HS-27A (cell line): ENCODE measurements at regions not wholly inside any gene's neighbourhood (a gene's known extent, or its start where the extent isn't known, plus 50 kb on each side); places are given as distances from the start of the nearest gene placed in this dataset.

Experiments
- DNase-seq: peaks from one replicate; pipeline ENCODE4 v3.0.0-alpha.2; 2012; ENCODE audit warnings: low read depth, missing footprints

DNA sequence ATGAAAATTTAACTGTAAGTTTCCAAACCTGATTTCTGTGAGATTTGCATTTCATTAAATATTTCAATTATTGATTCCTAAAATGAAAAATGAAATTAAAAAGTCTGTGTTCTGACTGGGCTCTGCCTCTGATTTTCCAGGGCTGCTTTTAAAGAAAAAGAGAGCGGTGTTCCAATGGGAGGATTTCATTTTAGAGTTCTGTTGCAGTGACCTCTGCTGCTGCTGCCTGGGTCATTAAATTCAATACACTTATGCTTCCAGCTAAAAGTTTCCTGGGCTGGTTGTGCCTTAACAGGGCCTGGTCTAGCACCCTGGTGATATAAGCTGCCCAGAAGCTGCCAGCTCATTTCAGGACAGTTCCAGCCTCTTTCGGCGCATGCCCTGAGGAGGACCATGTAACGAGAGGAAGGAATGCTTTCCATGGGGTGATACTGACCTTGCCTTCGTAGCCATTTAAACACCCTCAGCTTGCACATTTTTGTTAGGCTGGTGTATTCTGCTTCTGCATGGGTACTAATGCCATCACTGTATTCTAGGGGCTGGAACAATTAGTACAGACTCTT, 93.3 kb downstream of the TMEM174 start:
- no peak for DNase-seq

DNA sequence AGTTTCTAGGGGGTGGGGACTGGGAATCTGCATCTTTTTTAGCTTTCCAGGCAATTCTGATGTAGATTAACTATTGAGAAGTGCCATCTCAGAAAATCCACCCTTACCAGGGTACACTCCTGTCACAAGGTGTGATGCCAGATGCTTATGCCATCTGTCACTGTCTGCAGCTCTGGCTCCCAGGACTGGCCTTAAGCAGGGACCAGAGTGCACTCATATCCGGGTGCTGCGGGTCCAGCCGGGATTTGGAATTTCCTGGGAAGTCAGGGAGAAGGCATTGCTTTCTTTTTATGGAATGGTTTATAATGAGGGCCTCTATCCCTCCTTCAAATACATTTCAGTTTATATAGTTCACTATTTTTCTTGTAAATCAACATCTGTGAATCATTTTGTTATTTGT, 92.6 kb downstream of the TMEM174 start:
- no peak for DNase-seq

DNA sequence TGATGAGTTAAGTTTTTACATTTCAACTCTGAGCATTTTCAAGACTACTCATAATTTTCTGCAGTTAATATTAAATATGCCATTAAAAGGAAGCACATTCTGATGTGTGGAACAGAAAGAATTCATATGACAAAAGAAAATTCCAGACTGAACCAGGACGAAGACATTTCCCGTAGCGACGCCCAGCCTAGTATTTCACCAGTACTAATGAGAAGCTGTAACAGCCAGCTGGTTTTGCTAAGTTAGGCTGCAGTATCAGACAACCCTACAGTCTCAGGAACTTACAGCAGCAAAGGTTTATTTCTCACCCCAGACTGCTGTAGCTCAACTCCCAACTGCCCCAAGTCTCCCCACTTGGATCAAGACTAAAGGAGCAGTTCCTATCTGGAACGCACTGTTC, 91.6 kb downstream of the TMEM174 start:
- DNase-seq, result no peak

DNA sequence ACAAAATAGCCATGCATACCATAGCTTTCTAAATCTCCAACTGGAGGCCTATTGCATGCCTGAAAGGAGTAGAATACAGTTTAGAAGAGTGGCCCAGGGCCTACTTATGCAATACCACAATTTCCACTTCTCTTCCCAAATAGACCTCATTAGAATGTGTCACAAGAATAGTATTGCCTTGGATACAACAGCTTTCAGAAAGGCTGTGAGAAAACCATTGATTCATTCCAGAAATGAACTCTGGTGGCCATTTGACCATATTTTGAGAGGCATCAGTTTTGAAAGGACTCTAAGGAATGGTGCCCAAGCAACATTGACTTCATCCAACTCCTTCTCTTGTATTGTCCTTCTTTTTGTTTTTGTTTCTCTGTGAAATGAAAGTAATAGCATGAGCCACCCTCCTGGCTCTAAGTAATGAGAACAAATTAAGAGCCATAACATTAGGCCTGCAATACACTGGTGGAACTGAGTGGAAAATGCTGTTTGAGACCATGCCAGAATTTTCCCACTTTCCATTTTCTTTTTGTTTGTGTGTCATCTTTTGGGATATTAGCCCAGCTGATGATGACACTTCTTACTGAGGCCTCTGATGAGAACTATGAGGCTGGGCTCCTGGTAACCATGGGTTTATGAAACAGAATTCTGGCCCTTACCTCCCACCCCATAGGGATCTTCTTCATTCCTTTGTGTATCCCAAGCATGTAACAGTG, 90.2 kb downstream of the TMEM174 start:
- DNase-seq, result no peak

DNA sequence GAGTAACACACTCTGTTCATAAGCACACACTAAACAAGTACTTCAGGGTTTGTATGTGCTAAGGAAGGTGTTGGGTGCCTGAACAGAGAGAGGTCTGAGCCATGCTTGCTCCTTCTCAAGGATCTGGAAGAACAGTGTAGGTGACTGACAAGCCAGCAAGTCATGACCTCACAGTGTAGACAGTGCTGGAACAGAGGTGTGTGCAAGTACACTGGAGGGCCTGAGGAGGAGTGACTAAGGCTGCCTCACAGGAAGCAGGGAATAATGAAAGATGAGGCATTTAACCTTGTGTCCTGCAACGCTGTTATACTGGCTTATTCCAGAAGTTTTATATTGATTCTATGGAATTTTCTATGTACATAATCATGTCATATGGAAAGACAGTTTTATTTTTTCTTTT, 83.9 kb downstream of the TMEM174 start:
- no peak for DNase-seq

DNA sequence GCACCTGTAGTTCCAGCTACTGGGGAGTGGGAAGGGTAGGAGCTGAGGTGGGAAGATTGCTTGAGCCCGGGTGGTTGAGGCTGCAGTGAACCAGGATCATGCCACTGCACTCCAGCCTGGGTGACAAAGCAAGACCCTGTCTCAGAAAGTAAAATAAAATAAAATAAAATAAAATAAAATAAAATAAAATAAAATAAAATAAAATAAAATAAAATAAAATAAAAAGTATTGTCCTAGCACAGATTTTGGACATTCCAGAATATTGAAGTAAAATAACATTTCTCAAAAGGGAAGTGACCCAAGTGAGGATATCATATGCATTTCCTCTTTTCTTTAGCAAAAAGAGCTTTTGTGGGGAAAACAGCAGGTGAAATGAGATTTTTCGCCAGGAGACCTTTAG, 83.5 kb downstream of the TMEM174 start:
- no peak for DNase-seq

DNA sequence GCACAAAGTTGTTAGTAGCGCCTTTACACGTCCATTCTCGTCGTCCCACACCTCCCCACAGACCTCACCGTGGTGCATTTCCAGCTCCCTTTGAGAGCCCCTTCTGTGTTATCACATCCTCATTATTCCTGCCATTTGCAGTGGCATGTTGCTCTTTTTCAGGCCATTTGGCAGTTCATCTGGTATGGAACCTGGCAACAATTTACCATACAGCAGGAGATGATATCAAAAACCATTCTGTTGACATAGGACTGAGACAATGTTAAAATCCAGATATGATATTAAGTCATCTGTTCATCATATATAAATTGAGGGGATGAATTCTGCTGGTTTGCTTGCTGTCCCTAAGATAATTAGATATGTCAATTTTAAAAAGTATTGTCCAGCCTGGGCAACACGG, 83.0 kb downstream of the TMEM174 start:
- DNase-seq, result no peak

DNA sequence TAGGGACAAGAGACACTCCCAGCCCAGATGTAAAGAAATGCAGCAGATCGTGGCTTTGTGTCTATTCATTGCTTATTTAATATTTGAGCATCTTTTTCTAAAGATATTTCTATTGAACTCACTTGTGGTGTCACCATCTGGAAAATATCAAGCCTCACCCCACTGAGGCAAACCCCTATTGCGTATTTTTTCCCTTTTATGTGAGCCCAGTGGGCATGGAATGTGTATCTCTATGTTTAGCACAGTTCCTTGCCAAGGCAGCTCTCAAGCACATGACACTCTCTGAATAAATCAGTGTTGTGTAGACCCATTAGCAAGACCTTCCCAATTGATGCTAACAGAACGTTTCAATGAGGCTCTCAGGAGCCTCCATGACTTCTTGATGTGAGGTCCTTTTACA, 81.6 kb downstream of the TMEM174 start:
- DNase-seq, result no peak

DNA sequence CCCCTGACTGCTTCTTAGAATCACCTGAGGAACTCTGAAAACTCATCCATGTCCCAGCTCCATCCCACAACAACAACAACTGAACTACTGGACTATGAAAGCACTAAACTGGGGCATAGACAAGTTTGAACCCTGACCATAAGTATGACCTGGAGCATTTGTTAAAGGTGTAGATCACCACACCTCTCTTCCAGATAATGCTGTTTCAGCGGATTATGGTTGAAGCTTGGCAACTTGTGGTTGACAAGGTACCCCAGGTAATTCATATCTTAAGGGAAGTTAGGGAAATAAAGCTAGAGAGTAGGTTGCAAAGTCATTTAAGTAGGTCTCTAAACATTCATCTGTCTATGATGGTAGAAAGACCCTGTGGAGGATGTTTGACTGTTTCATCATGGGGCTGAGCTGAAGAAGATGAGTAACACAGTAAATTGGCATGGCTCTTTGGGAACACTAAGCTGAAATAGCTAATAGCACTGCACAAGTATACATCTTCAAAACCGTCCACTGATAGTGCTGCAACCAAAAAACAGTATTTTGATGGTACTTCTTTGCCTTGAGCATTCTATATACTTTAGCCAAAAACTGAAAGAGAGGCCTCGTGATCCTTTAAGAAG, 80.2 kb downstream of the TMEM174 start:
- no peak for DNase-seq

DNA sequence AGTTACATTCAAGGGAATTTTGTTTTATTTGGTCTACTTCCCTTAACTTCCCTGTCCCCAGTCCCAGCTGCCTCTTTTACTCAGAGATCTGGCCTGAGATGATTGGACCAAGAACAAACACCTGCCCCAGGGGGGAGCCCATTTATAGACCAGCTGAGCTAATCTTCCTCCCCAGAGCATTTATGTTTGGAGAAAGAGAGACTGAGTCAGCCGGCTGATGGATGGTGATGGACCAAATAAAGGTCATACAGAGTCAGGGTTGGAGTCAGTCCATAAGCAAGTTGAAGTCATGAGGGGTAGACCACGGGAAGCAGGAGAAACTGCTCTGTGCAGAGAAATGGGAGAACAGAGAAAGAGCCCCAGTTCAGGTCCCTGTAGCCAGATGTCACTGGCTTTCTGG, 77.7 kb downstream of the TMEM174 start:
- DNase-seq, result no peak

DNA sequence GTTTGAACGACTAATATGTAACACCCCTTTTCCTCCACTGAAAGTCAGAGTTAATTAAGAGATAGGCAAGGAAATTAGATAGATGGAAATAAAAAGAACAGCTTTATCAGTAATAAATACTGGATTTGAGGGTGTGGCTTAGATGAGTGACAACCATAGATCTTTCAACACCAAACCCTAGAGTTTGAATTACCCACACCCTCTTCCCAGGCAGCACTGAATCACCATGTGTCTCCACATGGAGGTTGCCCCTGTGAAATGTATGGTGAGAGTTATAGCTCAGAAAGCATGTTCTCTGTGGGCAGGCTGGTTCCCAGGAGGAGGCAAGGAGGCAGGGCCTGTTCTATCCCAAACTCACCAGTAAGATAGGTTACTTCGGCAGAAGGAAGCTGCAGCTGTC, 69.7 kb downstream of the TMEM174 start:
- no peak for DNase-seq

DNA sequence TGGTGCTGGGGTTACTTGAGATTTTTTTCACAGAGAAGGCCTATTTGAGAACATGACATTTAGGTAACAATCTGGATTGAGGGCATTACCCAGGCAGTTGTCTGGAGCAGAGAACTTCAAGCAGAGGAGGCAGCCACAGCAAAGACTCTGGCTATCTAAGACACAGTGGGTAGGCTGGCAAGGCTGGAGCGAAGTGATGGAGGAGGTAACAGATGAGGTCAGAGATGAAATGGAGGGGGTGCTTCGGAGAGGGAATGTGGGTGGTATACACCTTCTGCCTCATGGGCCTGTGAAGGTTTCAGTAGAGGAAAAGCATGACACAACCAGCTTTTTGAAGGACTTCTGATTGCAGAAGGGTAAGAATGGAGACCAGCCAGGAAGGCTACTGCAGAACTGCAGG, 65.9 kb downstream of the TMEM174 start:
- no peak for DNase-seq

DNA sequence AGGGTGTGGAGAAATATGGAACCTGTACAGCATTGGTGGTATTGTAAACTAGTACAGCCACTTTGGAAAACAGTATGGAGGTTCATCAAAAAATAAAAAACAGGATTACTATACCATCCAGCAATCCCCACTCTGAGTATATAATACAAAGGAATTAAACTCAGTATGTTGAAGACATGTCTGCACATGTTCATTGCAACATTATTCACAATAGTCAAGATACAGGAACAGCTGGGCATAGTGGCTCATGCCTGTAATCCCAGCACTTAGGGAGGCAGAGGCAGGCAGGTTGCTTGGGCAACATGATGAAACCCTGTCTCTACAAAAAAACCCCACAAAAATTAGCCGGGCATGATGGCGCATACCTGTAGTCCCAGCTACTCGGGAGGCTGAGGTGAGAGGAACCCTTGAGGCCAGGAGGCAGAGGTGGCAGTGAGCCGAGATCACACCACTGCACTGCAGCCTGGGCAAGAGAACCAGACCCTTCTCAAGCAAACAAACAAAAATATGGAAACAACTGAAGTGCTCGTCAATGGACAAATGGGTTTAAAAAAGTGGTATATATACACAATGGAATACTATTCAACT, 63.6 kb downstream of the TMEM174 start:
- no peak for DNase-seq

DNA sequence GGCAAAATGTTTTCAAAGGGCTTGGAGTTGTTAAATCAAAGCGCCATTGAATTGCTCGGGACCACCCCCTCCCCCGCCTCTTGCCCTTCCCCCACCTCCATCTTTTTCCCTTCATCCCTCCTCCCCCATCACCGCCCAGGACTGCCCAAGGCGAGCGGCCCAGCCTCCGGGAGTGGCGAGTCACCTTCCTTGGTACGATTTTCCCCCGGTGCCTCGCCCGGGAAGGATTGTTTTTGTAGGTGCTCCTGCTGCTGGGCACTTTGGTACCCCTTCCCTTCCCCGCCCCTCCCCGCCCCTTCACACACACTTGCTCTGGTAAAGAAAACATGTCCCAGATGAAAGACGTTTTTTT, 61.2 kb downstream of the TMEM174 start:
- no peak for DNase-seq

DNA sequence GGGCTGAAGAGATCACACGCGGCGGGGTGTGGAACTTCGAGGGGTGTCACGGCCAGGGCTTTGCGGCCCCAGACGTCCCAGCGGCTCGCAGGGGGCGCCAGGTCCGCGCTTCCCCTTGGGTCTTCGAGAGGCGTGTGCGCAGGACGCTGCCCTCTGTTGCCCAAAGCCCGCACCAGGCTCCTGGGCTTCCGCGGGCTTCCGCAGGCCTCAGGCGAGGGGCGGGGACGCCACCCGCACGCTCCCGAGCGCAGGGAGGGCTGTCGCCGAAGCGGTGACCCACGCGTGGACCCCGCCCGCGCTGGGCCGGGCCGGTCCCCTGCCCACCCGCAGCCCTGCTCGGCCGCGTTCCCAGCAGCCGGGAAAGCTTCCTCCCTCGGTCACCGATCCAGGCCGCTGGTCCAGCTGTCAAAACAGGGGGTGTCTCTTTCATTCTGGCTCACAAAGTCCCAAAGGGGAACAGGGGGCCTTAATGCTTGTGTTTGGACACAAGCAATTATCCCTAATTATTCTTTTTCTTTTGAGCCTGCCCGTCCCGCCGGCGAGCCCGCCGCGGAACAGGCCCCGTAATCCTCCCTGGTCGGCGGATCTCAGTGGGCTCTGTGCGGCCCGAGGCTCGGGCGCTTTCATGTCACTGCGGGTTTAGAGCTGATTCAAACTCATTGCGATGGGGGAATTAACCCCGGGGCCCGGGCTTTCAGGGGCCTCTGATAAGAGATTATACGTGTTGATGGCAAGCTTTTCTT, 60.6 kb downstream of the TMEM174 start:
- no peak for DNase-seq

DNA sequence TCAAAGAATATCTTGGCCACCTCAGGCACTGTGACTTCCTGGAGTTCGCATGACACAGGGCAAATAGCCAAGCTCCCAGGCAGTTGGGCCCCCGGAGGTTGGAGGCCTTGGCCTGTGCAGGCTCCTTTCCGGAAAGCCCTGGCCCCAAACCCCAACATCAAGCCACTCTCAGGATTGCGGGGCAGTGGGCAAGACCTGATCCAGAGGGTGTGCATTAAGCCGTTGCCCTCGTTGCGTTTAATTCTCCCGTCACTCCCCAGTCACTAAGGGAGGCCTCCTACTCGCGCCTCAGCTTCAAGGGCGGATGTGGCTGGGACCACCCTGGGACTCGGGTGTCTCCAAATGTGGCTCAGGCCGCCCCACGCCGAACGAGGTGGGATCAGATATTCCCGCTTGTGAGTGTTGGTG, 60.1 kb downstream of the TMEM174 start:
- no peak for DNase-seq

DNA sequence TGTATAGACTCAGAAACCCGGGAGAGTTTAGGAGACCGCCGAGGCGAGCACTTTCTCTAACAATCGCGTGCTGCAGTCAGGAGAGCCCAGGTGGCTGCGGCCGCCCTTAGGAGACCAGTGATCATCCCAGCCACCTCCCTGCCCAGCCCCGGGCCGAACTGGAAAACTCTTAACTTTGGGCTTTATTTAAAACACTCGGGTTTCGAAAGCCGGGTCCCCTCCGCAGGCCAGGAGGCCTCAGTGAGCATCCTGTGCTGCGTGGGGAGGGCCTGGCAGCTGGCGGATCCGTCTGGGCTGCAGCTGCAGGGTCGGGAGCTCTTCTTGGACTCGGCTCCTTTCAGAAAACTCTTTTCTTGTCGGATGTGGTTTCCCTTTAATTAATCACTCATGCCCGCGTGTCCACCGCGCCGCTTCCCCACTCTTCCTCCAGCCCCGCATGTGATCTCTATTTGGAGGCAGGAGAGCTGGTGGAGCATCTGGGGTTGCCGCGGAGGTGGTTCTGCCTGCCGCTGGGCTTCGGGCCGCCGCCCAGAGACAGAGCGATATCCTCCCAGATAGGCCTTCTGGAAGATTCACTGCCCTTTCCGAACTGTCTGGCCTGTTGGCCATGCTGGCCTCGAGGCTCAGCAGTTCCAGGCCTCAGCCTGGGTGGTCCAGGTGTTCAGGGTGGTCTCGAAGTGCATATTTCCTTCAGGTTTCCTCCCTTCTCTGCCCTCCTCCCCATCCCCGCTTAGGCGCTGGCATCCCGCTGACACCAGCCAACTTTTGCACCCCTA, 59.5 kb downstream of the TMEM174 start:
- no peak for DNase-seq

DNA sequence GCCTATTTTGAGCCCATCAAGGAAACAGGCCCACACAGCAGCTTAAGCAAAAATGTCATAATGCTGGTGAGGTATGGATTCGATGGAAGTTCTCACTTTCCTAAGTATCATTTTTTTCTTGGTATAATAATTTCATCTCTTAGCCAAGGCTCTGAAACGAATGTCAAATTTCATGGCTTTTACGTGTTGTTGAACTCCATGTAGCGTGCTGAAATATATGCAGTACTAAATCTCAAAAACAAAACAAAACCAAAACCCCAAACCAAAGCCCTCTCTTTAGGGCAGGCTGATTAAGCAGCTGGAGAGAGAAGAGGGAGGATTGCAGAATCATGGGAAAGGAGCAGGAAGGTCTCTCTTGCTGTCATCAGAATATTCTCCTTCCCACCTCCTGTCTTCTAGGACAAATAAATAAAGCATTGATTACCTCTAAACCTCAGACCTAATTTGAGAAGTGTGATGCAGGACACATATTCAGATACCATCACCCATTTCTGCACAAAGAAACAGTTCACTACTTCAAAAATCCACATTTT, 58.3 kb downstream of the TMEM174 start:
- DNase-seq, result no peak

DNA sequence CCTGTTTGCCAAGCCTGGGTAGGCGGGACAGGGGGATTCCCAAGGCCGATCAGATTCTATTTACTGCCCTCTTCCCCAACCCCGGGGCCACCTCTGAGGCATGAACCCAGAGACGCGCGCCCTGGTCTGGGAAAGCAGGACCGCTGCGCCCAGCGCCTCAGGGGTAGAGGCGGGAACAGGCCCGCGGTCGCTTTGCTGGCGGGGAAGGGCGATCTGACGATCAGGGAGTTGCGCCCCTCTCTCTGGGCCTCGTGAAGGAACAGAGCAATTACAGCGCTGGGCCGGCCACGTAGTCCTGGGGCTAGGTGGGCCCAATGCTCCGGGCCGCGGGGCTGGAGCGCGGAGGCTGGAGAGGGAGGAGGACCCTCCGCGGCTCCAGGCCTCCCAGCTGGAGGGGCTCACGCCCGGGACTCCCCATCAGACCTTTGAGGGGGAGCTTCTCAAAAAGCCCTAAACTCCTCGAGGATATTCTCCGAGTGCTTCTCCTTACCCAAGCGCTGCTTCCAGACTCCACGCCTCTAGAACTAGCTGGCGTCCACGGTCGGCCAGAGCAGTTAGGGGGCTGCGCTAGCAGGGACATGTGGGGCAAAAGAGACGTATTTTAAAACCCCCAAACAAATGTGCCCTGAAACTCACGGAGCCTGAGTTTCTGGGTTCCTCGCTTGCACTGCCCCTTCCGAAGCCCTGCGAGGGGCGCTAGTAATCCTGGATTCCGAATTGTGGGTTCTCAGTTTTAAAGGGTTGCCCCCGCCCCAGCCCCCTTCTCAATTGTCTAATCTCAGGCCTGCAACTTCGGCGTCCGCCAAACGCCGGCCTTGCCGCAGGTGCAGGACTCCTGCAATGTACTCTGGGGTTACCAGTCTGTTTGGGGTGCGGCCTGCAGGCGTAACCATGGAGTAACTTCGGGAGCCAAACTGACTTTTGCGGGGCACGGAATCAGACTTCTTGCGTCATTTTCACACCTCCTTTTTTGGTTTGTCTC, 57.6 kb downstream of the TMEM174 start:
- no peak for DNase-seq

DNA sequence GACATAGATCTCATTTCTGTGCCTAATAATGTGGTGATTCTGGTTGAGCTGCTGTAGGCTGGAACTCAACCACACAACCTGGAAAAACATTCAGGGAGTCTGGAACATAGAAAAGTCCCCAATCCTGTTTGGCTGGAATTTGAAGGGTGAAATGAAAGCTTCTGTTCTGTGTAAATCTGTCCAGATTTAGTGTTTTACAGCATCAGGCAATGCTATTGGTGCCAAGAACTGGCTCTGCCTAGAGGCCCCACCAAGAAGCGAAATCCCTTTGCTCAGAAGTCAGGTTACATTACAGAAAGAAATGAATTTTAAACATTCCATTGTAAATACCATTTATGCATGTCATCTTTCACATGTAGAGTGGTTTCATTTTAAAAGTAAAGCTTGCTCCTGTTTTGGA, 56.3 kb downstream of the TMEM174 start:
- DNase-seq, result peak; percentile 29

DNA sequence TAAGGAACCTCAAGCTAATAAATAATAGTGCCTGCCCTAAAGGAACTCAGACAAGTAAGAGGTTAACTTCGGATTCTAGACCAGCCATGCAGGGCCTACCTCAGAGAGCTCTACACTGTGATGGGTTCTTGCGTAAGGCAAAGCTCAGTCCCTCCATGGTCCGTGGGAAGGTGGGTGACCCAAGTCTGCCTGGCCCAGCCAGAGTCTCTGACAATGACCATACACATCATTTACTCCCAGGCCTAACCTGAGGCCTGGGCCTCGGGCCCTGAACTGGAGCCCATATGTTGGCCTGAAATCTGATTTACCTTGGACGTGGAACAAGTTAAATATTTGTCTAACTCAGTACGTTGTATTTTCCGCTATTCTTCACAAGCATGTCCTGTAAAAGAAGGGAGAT, 55.1 kb downstream of the TMEM174 start:
- no peak for DNase-seq
